KMS-11 (cell line): ENCODE measurements at regions not wholly inside any gene's neighbourhood (a gene's known extent, or its start where the extent isn't known, plus 50 kb on each side); places are given as distances from the start of the nearest gene placed in this dataset.

Experiments
- H2AFZ ChIP-seq: fragments of 200-600 bp; sonication (generic); 2 replicates; pipeline ENCODE4 v1.6.1; 2016; ENCODE audit warnings: antibody characterized with exemption, mixed run types, low read depth
- H3K27ac ChIP-seq: fragments of 200-600 bp; sonication (generic); 2 replicates; pipeline ENCODE4 v1.6.1; 2016; ENCODE audit warnings: mild to moderate bottlenecking, mixed run types
- H3K27me3 ChIP-seq: fragments of 200-600 bp; sonication (generic); 2 replicates; pipeline ENCODE4 v1.6.1; 2017; ENCODE audit warnings: mild to moderate bottlenecking, low read depth, mixed run types, moderate library complexity; ENCODE audit not compliant: insufficient read depth
- H3K36me3 ChIP-seq: fragments of 200-600 bp; sonication (generic); 2 replicates; pipeline ENCODE4 v1.6.1; 2017; ENCODE audit warnings: mild to moderate bottlenecking, mixed run types; ENCODE audit not compliant: insufficient read depth
- H3K4me1 ChIP-seq: fragments of 200-600 bp; sonication (generic); 2 replicates; pipeline ENCODE4 v1.6.1; 2016; ENCODE audit warnings: mild to moderate bottlenecking, low read depth, mixed run types; ENCODE audit not compliant: poor library complexity, severe bottlenecking
- H3K4me2 ChIP-seq: fragments of 200-600 bp; sonication (generic); 2 replicates; pipeline ENCODE4 v1.7.0; 2016; ENCODE audit warnings: mild to moderate bottlenecking, mixed run types
- H3K4me3 ChIP-seq: fragments of 200-600 bp; sonication (generic); IDR thresholded peaks from 2 replicates; pipeline ENCODE4 v1.6.1; 2017; ENCODE audit warnings: low read depth, low read length, mixed read lengths; ENCODE audit not compliant: insufficient read depth
- H3K79me2 ChIP-seq: fragments of 200-600 bp; sonication (generic); 2 replicates; pipeline ENCODE4 v1.6.1; 2016; ENCODE audit warnings: low read depth, mixed run types; ENCODE audit not compliant: insufficient read depth
- H3K9ac ChIP-seq: fragments of 200-600 bp; sonication (generic); 2 replicates; pipeline ENCODE4 v1.6.1; 2016; ENCODE audit warnings: mild to moderate bottlenecking, mixed run types
- H4K20me1 ChIP-seq: fragments of 200-600 bp; sonication (generic); 2 replicates; pipeline ENCODE4 v1.6.1; 2016; ENCODE audit warnings: mild to moderate bottlenecking, mixed run types; ENCODE audit not compliant: insufficient read depth
- CTCF ChIP-seq: fragments of 200-600 bp; sonication (generic); conservative IDR thresholded peaks from 2 replicates; pipeline ENCODE4 v1.6.1; 2017; ENCODE audit warnings: low read depth, mild to moderate bottlenecking, antibody characterized with exemption, low read length, moderate library complexity, mixed read lengths

- Histone ChIP-seq H3K36me3 (no peaks in the 10 kb centered on the region), H3K9ac (no peak overlapping the region), H3K4me2 (no peak overlapping the region), H2AFZ (no peak overlapping the region), H3K79me2 (no peaks in the 10 kb centered on the region), H3K27me3 (no peaks in the 10 kb centered on the region), H4K20me1 (no peaks in the 10 kb centered on the region), H3K27ac (no peak overlapping the region), H3K4me1 (no peaks in the 10 kb centered on the region), H3K4me3 (no peak overlapping the region)
- TF ChIP-seq CTCF: no peak
These were observed 186.0 kb upstream of the MKI67 start for GRCh38 chr10:128312250-128312649.

GRCh38 chr10:128314686-128315085 is 188.5 kb upstream of the MKI67 start:
- H3K27ac ChIP-seq: no peak overlapping the region
- no peaks in the 10 kb centered on the region for H3K4me1 ChIP-seq
- no peaks in the 10 kb centered on the region for H4K20me1 ChIP-seq
- no peaks in the 10 kb centered on the region for H3K36me3 ChIP-seq
- H3K79me2 ChIP-seq: no peaks in the 10 kb centered on the region
- TF ChIP-seq CTCF: no peak
- H3K4me2 ChIP-seq: no peak overlapping the region
- H3K27me3 ChIP-seq: no peaks in the 10 kb centered on the region
- no peak overlapping the region for H2AFZ ChIP-seq
- no peak overlapping the region for H3K9ac ChIP-seq
- no peak overlapping the region for H3K4me3 ChIP-seq

GRCh38 chr10:128316121-128316726 is 190.0 kb upstream of the MKI67 start:
- H2AFZ ChIP-seq: no peak overlapping the region
- H3K27ac ChIP-seq: no peak overlapping the region
- H3K36me3 ChIP-seq: no peaks in the 10 kb centered on the region
- H4K20me1 ChIP-seq: no peaks in the 10 kb centered on the region
- H3K79me2 ChIP-seq: no peaks in the 10 kb centered on the region
- no peak overlapping the region for H3K4me2 ChIP-seq
- H3K9ac ChIP-seq: no peak overlapping the region
- TF ChIP-seq CTCF: no peak
- no peak overlapping the region for H3K4me3 ChIP-seq
- H3K27me3 ChIP-seq: no peaks in the 10 kb centered on the region
- H3K4me1 ChIP-seq: no peaks in the 10 kb centered on the region

- no peak overlapping the region for H2AFZ ChIP-seq
- H3K79me2 ChIP-seq: no peaks in the 10 kb centered on the region
- H3K9ac ChIP-seq: no peak overlapping the region
These were observed 190.7 kb upstream of the MKI67 start for GRCh38 chr10:128316925-128317324.

More at GRCh38 chr10:128316925-128317324, 190.7 kb upstream of the MKI67 start:
- no peak overlapping the region for H3K4me3 ChIP-seq
- no peak for TF ChIP-seq CTCF
- H3K4me2 ChIP-seq: no peak overlapping the region
- no peaks in the 10 kb centered on the region for H3K36me3 ChIP-seq
- no peaks in the 10 kb centered on the region for H3K4me1 ChIP-seq
- no peaks in the 10 kb centered on the region for H3K27me3 ChIP-seq
- H3K27ac ChIP-seq: no peak overlapping the region
- H4K20me1 ChIP-seq: no peaks in the 10 kb centered on the region
